22Rv1 (cell line): ENCODE measurements at regions not wholly inside any gene's neighbourhood (a gene's known extent, or its start where the extent isn't known, plus 50 kb on each side); places are given as distances from the start of the nearest gene placed in this dataset.
"Not testable (repeated sequence)": the region's sequence is repeated elsewhere in the genome, so short reads cannot be mapped to it uniquely, and the experiment has no call there.

ENCODE experiments used
- H3K27ac ChIP-seq: fragments of 450-650 bp; 2 replicates; pipeline ENCODE4 v1.5.1; 2017
- ZFX ChIP-seq: fragments of 450-650 bp; IDR thresholded peaks from 2 replicates; pipeline ENCODE4 v1.6.1; 2017; ENCODE audit warnings: antibody characterized with exemption, borderline replicate concordance
- TF ChIP-seq, protein P1 (sequence below): fragments of 450-650 bp; IDR thresholded peaks from 2 replicates; pipeline ENCODE4 v1.5.1; 2017; ENCODE audit warnings: mild to moderate bottlenecking

DNA sequence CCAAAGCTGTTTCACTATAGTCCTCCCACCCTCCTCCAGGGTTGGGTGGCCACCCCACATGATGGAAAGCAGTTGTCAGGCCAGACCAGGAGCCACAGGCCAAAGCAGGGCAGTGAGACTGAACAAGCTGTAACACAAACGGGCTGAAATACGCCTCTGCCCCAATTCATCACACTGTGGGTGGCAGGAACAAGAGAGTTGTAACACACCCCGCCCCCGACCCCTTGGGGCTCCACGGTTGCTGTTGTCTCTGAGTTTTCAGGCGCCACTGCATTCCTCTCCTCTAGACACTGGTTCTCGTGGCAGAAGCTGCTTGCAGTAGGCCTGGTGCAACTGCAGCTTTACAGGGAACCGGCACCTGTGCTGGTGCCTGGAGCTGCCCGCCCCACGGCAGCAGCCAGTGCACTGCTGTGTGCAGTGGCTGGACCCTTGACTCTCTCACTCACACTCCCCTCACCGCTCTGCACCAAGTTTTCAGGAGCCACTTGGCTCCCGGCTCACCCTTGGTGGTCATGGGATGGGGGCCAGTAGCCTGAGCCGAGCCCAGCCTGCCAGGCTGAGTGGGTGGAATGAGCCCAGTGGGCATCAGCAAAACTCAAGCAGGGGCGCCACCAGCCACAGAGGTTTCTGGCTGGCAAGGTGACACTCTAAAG is 1314.5 kb upstream of the MIR17HG start:
- peak overlapping the region; percentile 90 for H3K27ac ChIP-seq
- TF ChIP-seq, protein P1, sequence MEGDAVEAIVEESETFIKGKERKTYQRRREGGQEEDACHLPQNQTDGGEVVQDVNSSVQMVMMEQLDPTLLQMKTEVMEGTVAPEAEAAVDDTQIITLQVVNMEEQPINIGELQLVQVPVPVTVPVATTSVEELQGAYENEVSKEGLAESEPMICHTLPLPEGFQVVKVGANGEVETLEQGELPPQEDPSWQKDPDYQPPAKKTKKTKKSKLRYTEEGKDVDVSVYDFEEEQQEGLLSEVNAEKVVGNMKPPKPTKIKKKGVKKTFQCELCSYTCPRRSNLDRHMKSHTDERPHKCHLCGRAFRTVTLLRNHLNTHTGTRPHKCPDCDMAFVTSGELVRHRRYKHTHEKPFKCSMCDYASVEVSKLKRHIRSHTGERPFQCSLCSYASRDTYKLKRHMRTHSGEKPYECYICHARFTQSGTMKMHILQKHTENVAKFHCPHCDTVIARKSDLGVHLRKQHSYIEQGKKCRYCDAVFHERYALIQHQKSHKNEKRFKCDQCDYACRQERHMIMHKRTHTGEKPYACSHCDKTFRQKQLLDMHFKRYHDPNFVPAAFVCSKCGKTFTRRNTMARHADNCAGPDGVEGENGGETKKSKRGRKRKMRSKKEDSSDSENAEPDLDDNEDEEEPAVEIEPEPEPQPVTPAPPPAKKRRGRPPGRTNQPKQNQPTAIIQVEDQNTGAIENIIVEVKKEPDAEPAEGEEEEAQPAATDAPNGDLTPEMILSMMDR = no peak
- TF ChIP-seq ZFX = no peak

DNA sequence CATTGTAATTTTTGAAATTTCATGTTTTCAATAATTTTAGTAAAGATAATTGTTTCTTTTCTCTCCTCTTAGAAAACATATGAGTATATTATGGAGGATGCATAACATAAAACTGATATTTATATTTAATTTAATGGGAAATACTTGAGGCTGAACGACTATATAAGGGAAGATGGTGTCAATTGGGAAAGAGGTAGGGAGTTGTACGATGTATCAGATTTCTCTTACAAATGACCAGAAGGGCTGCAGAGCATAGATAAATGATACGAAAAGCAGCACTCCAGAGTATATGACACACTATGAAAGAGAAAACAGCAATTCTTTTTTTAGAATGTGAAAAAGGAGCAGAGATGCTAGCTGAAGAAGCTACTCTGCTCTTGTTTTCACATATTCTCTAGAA is 1308.0 kb upstream of the MIR17HG start:
- no peak overlapping the region for H3K27ac ChIP-seq
- TF ChIP-seq ZFX = no peak
- TF ChIP-seq, protein P1 = no peak

DNA sequence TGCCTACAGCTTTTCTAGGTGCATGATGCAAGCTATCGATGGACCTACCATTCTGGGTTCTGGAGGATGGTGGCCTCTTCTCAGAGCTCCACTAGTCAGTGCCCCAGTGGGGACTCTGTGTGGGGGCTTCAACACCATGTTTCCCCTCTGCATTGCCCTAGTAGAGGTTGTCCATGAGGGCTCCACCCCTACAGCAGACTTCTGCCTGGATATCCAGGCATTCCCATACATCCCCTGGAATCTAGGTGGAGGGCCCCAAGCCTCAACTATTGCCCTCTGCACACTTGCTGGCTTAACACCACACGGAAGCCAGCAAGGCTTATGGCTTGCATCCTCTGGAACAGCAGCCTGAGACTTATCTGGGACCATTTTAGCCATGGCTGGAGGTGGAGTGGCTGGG is 1299.9 kb upstream of the MIR17HG start:
- TF ChIP-seq, protein P1 = no peak
- no peak for TF ChIP-seq ZFX
- no peak overlapping the region for H3K27ac ChIP-seq

DNA sequence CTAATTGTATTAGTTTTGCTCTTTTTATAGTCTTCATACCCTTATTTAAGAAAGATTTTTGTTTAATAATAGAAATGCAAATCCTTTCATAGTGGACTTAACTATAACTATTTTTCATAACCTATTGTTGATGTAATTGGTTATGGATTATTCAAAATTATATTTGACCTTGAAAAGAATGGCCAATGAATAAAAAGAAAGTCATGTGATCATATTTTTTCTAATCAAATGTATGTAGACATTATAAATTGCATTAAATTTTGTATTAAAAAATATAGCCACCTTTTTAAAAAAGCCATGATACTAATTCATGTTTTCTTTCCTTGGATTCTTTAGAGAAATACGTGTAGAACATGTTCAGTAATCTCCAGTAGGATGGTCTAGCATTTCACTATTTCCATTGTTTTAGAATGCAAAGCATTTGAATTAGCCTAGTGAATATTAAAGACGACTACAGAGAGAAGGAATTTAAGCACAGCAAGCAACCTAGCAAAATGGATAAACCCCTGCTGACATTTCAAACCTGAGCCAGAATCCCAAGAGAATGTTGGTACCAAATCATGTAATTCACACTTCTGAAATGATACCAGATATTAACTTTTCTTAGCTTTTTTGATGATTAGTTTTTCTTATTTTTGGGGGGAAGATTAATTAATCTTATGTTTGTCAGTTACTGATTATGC is 1297.4 kb upstream of the MIR17HG start:
- TF ChIP-seq, protein P1 = no peak
- no peak for TF ChIP-seq ZFX
- H3K27ac ChIP-seq = no peak overlapping the region

DNA sequence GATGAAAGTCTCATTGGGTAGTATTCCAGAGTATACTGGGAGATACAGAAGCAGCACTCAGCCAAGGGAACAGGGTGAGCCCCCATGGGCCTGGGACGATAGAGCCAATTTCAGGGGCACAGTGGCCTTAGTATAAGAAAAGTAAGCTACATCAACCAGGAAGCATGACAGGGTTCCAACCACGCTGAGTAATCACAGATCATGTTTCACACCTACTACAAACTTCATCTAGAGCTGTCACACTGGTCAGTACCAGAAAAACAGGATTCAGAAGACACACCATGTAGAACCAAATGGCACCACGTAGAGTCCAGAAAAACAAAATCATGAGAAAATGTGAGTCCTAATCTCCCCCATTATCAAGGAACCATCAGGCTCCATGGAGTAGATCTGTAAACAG is 1292.4 kb upstream of the MIR17HG start:
- peak overlapping the region; percentile 48 for H3K27ac ChIP-seq
- no peak for TF ChIP-seq ZFX
- TF ChIP-seq, protein P1 = no peak

DNA sequence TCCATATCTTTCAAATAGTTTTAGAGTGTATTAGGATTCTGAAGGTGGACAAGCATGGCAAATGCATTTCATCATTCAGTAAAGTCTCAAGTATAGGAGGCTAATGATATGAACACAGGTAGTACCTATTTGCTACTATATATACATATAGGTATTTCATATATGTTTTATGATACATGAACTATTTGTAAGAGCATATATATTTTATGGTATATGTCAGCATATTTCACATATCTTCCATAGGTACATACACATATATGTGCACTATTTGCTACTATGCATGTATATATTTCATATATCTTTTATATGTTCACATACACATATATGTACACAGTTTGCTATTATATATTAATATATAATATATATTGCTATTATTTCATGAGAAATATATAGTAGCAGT is 1291.7 kb upstream of the MIR17HG start:
- H3K27ac ChIP-seq = peak overlapping the region; percentile 48
- TF ChIP-seq ZFX = no peak
- TF ChIP-seq, protein P1 = no peak

DNA sequence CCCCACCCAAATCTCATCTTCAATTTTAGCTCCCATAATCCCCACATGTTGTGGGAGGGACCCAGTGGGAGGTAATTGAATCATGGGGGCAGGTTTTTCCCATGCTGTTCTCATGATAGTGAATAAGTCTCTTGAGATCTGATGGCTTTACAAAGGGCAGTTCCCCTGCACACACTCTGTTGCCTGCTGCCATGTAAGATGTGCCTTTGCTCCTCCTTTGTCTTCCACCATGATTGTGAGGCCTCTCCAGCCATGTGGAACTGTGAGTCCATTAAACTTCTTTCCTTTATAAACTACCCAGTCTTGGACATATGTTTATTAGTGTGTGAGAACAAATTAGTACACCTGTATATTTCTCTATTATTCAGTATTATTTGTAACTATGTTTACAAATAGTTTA is 1283.3 kb upstream of the MIR17HG start:
- not testable (repeated sequence) for H3K27ac ChIP-seq
